Astrocyte of the hippocampus (primary cell): ENCODE measurements at regions not wholly inside any gene's neighbourhood (a gene's known extent, or its start where the extent isn't known, plus 50 kb on each side); places are given as distances from the start of the nearest gene placed in this dataset.

Source experiments
- DNase-seq: peaks from one replicate; pipeline ENCODE4 v3.0.0; 2011; ENCODE audit warnings: low read depth, low spot score

DNA sequence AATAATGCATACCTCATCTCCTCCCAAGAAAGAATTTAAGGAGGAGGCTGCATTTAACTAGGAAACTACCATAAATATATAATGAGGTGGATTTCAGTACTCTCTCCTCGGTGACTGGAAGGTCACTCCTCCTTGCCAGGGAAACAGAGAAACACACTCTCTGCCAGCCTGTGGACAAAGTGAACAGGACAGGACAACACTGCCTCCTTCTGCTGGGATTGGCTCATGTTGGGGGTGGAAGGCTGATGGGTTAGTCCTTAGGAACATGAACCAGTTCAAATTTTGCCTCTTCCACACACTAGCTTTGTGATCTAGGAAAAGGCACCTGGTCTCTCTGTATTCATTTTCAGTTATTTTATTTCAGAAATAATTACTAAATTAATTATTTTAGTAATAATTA, 50.6 kb upstream of the STEAP4 start:
- no peak for DNase-seq
